WTC11 (cell line): ENCODE measurements at regions not wholly inside any gene's neighbourhood (a gene's known extent, or its start where the extent isn't known, plus 50 kb on each side); places are given as distances from the start of the nearest gene placed in this dataset.

ENCODE experiments used
- IRF2 ChIP-seq: sonication (generic); formaldehyde crosslinking; IDR thresholded peaks from 2 replicates; pipeline ENCODE4 v1.8.0; 2022; ENCODE audit warnings: low read depth, missing genetic modification reagents, borderline replicate concordance
- JUN ChIP-seq: sonication (generic); formaldehyde crosslinking; IDR thresholded peaks from 2 replicates; pipeline ENCODE4 v1.8.0; 2023; ENCODE audit warnings: mild to moderate bottlenecking, missing genetic modification reagents
- MAX ChIP-seq: sonication (generic); formaldehyde crosslinking; IDR thresholded peaks from 2 replicates; pipeline ENCODE4 v1.8.0; 2022; ENCODE audit warnings: mild to moderate bottlenecking, missing genetic modification reagents
- ZNF671 ChIP-seq: fragments of 250-450 bp; sonication (Bioruptor Pico); IDR thresholded peaks from 2 replicates; pipeline ENCODE4 v1.8.0; 2021; ENCODE audit warnings: mild to moderate bottlenecking
- TF ChIP-seq, protein P1 (sequence below): sonication (generic); formaldehyde crosslinking; conservative IDR thresholded peaks from 2 replicates; pipeline ENCODE4 v1.8.1; 2023; ENCODE audit warnings: mild to moderate bottlenecking, low read depth, missing genetic modification reagents, moderate library complexity
- TF ChIP-seq, protein P2 (sequence below): fragments of 200-600 bp; IDR thresholded peaks from 2 replicates; pipeline ENCODE4 v1.8.0; 2022; ENCODE audit warnings: antibody characterized with exemption

DNA sequence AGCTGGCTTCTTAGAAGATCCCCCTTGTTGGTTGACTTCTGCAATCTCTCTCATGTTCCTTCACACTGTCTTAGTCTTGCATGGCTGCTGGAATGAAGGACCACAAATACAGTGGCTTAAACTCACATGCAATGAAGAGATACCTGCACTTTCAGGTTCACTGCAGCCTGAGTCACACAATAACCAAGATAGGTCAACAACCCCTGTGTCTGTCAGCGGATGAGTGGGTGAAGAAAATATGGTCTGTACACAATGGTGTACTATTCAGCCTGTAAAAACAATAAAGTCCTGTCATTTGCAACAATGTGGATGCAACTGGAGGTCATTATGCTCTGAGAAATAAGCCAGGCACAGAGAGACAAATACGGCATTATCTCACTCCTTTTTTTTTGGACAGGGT, 373.8 kb upstream of the AMELY start:
- TF ChIP-seq MAX (CRISPR knock-in tag) (no peak), ZNF671 (no peak), JUN (no peak), IRF2 (CRISPR knock-in tag) (no peak)
- TF ChIP-seq, protein P1, sequence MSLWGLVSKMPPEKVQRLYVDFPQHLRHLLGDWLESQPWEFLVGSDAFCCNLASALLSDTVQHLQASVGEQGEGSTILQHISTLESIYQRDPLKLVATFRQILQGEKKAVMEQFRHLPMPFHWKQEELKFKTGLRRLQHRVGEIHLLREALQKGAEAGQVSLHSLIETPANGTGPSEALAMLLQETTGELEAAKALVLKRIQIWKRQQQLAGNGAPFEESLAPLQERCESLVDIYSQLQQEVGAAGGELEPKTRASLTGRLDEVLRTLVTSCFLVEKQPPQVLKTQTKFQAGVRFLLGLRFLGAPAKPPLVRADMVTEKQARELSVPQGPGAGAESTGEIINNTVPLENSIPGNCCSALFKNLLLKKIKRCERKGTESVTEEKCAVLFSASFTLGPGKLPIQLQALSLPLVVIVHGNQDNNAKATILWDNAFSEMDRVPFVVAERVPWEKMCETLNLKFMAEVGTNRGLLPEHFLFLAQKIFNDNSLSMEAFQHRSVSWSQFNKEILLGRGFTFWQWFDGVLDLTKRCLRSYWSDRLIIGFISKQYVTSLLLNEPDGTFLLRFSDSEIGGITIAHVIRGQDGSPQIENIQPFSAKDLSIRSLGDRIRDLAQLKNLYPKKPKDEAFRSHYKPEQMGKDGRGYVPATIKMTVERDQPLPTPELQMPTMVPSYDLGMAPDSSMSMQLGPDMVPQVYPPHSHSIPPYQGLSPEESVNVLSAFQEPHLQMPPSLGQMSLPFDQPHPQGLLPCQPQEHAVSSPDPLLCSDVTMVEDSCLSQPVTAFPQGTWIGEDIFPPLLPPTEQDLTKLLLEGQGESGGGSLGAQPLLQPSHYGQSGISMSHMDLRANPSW (CRISPR knock-in tag): no peak
- TF ChIP-seq, protein P2, sequence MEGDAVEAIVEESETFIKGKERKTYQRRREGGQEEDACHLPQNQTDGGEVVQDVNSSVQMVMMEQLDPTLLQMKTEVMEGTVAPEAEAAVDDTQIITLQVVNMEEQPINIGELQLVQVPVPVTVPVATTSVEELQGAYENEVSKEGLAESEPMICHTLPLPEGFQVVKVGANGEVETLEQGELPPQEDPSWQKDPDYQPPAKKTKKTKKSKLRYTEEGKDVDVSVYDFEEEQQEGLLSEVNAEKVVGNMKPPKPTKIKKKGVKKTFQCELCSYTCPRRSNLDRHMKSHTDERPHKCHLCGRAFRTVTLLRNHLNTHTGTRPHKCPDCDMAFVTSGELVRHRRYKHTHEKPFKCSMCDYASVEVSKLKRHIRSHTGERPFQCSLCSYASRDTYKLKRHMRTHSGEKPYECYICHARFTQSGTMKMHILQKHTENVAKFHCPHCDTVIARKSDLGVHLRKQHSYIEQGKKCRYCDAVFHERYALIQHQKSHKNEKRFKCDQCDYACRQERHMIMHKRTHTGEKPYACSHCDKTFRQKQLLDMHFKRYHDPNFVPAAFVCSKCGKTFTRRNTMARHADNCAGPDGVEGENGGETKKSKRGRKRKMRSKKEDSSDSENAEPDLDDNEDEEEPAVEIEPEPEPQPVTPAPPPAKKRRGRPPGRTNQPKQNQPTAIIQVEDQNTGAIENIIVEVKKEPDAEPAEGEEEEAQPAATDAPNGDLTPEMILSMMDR: no peak
